Neural crest cell (in vitro differentiated cells): ENCODE measurements at regions not wholly inside any gene's neighbourhood (a gene's known extent, or its start where the extent isn't known, plus 50 kb on each side); places are given as distances from the start of the nearest gene placed in this dataset.

ENCODE experiments used
- DNase-seq: peaks from one replicate; pipeline ENCODE4 v3.0.0; 2021; ENCODE audit warnings: low read depth, mixed read lengths, low spot score
- H3K27ac Mint-ChIP-seq: one replicate; pipeline ENCODE4 v1.8.0; 2021; ENCODE audit warnings: mild to moderate bottlenecking, mixed read lengths; ENCODE audit not compliant: unreplicated experiment
- H3K27me3 Mint-ChIP-seq: 2 replicates; pipeline ENCODE4 v1.8.0; 2021; ENCODE audit warnings: low read depth, mild to moderate bottlenecking, mixed read lengths
- H3K36me3 Mint-ChIP-seq: 2 replicates; pipeline ENCODE4 v1.8.0; 2021; ENCODE audit warnings: low read depth, mild to moderate bottlenecking, mixed read lengths
- H3K4me1 Mint-ChIP-seq: 2 replicates; pipeline ENCODE4 v1.8.0; 2021; ENCODE audit warnings: mixed read lengths
- H3K4me3 Mint-ChIP-seq: one replicate; pipeline ENCODE4 v1.8.0; 2021; ENCODE audit warnings: mild to moderate bottlenecking, mixed read lengths
- H3K9me3 Mint-ChIP-seq: 2 replicates; pipeline ENCODE4 v1.8.0; 2021; ENCODE audit warnings: mixed read lengths
- CTCF ChIP-seq: fragments of 200-600 bp; sonication (generic); conservative IDR thresholded peaks from 2 replicates; pipeline ENCODE4 v1.5.0; 2021; ENCODE audit warnings: antibody characterized with exemption, mild to moderate bottlenecking

DNA sequence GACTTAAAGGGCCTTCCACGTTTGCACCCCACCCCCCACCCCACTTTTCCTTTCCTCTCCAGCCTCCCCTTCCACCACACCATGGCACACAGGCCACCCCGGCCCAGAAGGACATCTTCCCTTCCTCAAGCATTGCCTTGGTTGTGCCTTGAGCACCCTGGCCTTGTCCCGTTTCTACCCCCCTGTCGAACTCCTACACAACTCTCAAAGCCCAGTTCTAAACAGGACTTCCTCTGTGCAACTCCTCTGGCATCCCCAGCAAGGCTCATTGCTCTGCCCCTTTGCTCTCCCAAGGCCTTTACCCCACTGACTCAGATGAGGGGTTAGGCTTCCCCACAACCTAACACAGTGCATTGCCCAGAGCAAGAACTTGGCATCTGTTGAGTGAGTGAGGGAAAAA lies 136.1 kb downstream of the HERPUD2 start:
- no peak overlapping the region for H3K4me3 Mint-ChIP-seq
- H3K4me1 Mint-ChIP-seq, result no peaks in the 10 kb centered on the region
- no peaks in the 10 kb centered on the region for H3K36me3 Mint-ChIP-seq
- H3K9me3 Mint-ChIP-seq, result peaks cover 2% of the 10 kb centered on the region
- DNase-seq, result no peak
- no peak for TF ChIP-seq CTCF
- peaks cover 8% of the 10 kb centered on the region for H3K27me3 Mint-ChIP-seq
- H3K27ac Mint-ChIP-seq, result peak overlapping the region; percentile 64

DNA sequence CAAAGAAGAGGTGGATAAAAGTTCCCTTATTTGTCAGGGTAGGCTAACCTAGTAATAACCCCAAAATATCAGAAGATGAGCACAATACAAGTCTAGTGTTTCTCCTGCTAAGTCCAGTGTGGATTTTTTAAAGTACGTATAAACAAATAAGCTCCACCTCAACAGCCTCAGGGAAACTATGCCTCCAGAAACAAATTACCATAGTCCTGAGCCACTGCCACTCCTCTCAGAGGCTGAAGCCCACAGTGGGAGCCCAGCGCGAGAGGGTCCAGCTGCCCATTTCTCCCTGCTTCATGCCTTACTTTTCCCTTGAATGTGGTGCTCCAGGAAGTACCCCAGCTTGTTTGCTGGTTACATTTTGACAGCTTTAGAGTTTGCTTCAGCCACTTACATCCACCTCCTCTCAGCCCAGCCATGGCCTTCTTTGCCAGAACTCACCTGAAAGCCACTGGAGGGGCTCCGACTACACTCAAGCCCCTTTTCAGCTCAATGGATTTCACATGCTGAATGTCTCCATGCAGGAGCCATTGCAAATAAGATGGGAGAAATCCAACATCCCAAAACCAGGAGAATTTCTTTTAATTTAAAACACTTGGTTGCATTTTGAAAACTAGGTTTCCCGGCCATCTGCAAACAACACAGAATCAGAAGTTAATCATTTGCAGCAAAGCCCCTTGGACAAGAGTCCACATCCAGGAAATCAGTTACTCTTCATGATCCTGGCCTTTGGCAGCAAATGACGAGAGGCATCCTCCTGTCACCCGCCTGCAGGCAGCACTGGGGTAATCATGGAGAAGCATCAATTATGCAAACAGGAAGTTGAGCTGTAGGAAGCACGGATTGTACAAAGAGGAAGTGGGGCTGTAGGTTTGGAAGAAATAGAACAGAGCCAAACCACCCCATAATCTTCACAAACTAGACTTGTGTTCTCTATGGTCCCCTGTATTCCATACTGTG lies 138.1 kb downstream of the HERPUD2 start:
- no peaks in the 10 kb centered on the region for H3K9me3 Mint-ChIP-seq
- peaks cover 1% of the 10 kb centered on the region for H3K27me3 Mint-ChIP-seq
- H3K27ac Mint-ChIP-seq, result no peak overlapping the region
- DNase-seq, result no peak
- no peak for TF ChIP-seq CTCF
- no peak overlapping the region for H3K4me3 Mint-ChIP-seq
- H3K36me3 Mint-ChIP-seq, result no peaks in the 10 kb centered on the region
- no peaks in the 10 kb centered on the region for H3K4me1 Mint-ChIP-seq

- Mint-ChIP-seq H3K4me1 (no peaks in the 10 kb centered on the region), H3K27me3 (no peaks in the 10 kb centered on the region), H3K9me3 (no peaks in the 10 kb centered on the region), H3K36me3 (no peaks in the 10 kb centered on the region), H3K4me3 (no peak overlapping the region), H3K27ac (no peak overlapping the region)
- TF ChIP-seq CTCF, result no peak
- DNase-seq, result no peak
Observed at GRCh38 chr7:35555934-35556333, 139.0 kb downstream of the HERPUD2 start.

- Mint-ChIP-seq H3K4me1 (no peaks in the 10 kb centered on the region), H3K27me3 (no peaks in the 10 kb centered on the region), H3K9me3 (no peaks in the 10 kb centered on the region), H3K4me3 (no peak overlapping the region), H3K36me3 (no peaks in the 10 kb centered on the region), H3K27ac (no peak overlapping the region)
- no peak for DNase-seq
- TF ChIP-seq CTCF, result no peak
Observed at GRCh38 chr7:35555386-35555785, 139.5 kb downstream of the HERPUD2 start.

GRCh38 chr7:35553519-35553918 lies 141.4 kb downstream of the HERPUD2 start:
- DNase-seq, result no peak
- no peak for TF ChIP-seq CTCF
- Mint-ChIP-seq H3K27me3 (no peaks in the 10 kb centered on the region), H3K36me3 (no peaks in the 10 kb centered on the region), H3K4me3 (no peak overlapping the region), H3K9me3 (no peaks in the 10 kb centered on the region), H3K27ac (no peak overlapping the region), H3K4me1 (no peaks in the 10 kb centered on the region)
